ENCODE measurements at regions not wholly inside any gene's neighbourhood (a gene's known extent, or its start where the extent isn't known, plus 50 kb on each side); places are given as distances from the start of the nearest gene placed in this dataset.
A peak's percentile ranks its signal among the peaks of the same experiment; 100 is the strongest.
"Not testable (repeated sequence)": the region's sequence is repeated elsewhere in the genome, so short reads cannot be mapped to it uniquely, and the experiment has no call there.

- no peak for DNase-seq (ENCODE audit: low read depth, low spot score)
- Histone ChIP-seq H3K4me3 (ENCODE audit: low read depth, low read length) (no peak overlapping the region), H3K9me3 (ENCODE audit: control insufficient read depth, insufficient read depth, low read length) (no peaks in the 10 kb centered on the region), H3K27me3 (ENCODE audit: control insufficient read depth, insufficient read depth, low read length) (no peaks in the 10 kb centered on the region), H3K27ac (ENCODE audit: low read depth, low read length) (no peak overlapping the region)
- POLR2A ChIA-PET: no interaction called here
- TF ChIP-seq CTCF (IDR thresholded peaks at IDR 0.05; ENCODE audit: low read depth, low read length): no peak
- CTCF ChIA-PET: interaction anchor here (1.6 kb wide), 1 partner anchor 11 kb away, joined by 4 read pairs; no protein-coding TSS in a partner anchor
These were observed 221.0 kb upstream of the ANKRD50 start for GRCh38 chr4:124933521-124933920.

DNA sequence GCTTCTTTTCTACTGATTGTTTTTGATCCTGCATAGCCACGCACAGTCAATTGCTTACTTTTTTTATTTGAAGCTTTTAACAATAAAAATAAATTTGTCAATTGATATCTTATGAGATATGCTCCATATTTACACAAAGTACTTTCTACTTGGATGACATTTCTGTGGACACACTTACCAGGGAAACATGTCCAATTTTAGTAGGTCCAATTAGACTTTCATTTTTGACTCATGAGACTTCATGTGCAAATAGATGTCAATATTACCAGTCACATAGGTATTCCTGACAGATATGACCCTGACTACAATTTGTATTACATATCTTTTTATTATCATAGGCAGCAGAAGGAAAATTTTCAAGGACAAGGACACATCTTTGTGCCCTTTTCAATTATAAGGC, 219.9 kb upstream of the ANKRD50 start:
- Histone ChIP-seq H3K4me3 (ENCODE audit: low read depth, low read length) (no peak overlapping the region), H3K9me3 (ENCODE audit: control insufficient read depth, insufficient read depth, low read length) (no peaks in the 10 kb centered on the region), H3K27ac (ENCODE audit: low read depth, low read length) (no peak overlapping the region), H3K27me3 (ENCODE audit: control insufficient read depth, insufficient read depth, low read length) (no peaks in the 10 kb centered on the region)
- no peak for TF ChIP-seq CTCF (IDR thresholded peaks at IDR 0.05; ENCODE audit: low read depth, low read length)
- ChIA-PET POLR2A (no interaction called here), CTCF (no interaction called here)
- DNase-seq (ENCODE audit: low read depth, low spot score): no peak

DNA sequence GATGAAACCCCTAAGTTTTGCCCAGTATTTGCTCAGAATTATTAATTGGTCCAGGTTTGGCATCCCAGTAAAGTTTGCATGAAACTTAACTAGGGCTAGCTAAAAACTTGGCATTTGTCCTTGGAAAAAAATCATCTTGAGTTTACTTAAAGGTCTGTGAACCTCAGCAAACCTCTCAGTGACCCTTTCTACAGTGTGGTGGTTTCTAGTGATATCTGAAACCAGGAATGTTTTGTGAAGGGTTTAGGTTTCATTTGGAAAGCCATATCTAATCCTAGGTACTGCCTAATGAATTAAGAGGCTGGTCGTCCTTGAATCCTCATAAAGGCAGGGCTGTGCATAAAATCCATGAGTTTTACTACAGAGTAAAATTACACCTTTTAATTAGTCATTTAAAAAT, 218.5 kb upstream of the ANKRD50 start:
- ChIA-PET POLR2A (no interaction called here), CTCF (no interaction called here)
- TF ChIP-seq CTCF (IDR thresholded peaks at IDR 0.05; ENCODE audit: low read depth, low read length): no peak

DNA sequence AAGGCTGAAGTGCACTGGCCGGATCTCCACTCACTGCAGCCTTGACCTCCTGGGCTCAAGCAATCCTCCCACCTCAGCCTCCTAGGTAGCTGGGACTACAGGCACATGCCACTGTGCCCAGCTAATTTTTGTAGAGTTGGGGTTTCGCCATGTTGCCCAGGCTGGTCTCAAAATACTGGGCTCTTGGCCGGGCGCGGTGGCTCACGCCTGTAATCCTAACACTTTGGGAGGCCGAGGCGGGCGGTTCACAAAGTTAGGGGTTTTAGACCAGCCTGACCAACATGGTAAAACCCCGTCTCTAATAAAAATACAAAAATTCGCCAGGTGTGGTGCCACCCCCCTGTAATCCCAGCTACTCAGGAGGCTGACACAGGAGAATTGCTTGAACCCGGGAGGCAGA, 210.2 kb upstream of the ANKRD50 start:
- DNase-seq (ENCODE audit: low read depth, low spot score); CTCF ChIA-PET; H3K27ac ChIP-seq (ENCODE audit: low read depth, low read length); H3K27me3 ChIP-seq (ENCODE audit: control insufficient read depth, insufficient read depth, low read length); H3K4me3 ChIP-seq (ENCODE audit: low read depth, low read length); H3K9me3 ChIP-seq (ENCODE audit: control insufficient read depth, insufficient read depth, low read length): not testable (repeated sequence)
- POLR2A ChIA-PET: interaction anchor here (0.7 kb wide), 1 partner anchor 144 kb away, joined by 5 read pairs; no protein-coding TSS in a partner anchor

More for the DNA sequence above, 218.5 kb upstream of the ANKRD50 start:
- no peaks in the 10 kb centered on the region for H3K27me3 ChIP-seq (ENCODE audit: control insufficient read depth, insufficient read depth, low read length)
- peak; percentile 42 for DNase-seq (ENCODE audit: low read depth, low spot score)
- no peak overlapping the region for H3K27ac ChIP-seq (ENCODE audit: low read depth, low read length)
- H3K9me3 ChIP-seq (ENCODE audit: control insufficient read depth, insufficient read depth, low read length): no peaks in the 10 kb centered on the region
- H3K4me3 ChIP-seq (ENCODE audit: low read depth, low read length): no peak overlapping the region

DNA sequence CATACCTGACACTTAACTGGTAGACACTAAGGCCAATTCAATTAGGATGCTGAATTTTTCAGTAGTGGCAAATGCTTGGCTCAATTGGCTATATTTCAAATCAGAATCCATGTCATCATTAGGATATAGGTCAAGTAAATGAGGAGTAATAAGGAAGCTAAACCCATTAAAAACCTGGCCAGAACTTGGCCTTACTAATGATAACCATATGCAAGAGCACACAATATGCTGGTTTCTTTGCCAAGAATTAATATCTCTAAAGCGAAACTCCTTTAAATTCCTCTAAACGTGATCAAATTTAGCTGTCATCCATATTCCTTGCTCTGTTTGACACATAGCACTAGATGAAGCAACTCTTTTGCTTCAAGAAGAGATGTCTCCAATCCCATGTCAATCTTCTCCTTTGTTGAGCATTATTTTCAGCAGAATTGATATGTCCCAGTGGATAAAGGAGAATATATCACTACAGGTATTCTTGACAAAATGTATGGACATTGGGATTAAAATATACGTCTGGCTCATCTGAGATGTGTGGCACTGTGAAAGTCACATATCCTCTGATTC, 206.1 kb upstream of the ANKRD50 start:
- no peak for DNase-seq (ENCODE audit: low read depth, low spot score)
- ChIA-PET CTCF (no interaction called here), POLR2A (no interaction called here)
- no peak for TF ChIP-seq CTCF (IDR thresholded peaks at IDR 0.05; ENCODE audit: low read depth, low read length)
- no peak overlapping the region for H3K4me3 ChIP-seq (ENCODE audit: low read depth, low read length)
- H3K27me3 ChIP-seq (ENCODE audit: control insufficient read depth, insufficient read depth, low read length): no peaks in the 10 kb centered on the region
- no peak overlapping the region for H3K27ac ChIP-seq (ENCODE audit: low read depth, low read length)
- no peaks in the 10 kb centered on the region for H3K9me3 ChIP-seq (ENCODE audit: control insufficient read depth, insufficient read depth, low read length)

DNA sequence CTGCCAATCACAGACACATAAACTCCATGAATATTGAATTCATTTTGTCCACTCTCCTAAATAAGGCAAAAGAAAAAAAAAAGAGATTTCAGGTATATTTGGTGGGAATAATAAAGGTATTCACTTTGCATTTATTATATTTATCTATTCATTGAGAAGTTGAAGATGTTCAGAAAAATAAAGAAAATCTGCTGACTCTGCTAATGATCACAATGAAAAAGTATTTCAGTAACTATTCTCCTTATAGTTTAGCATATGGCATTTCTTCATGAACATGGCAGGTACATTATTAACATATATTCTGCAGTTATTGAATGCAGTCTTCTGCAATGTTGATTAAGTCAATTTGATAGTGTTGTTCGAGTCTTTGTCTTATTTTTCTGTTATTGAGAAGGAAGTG, 202.5 kb upstream of the ANKRD50 start:
- ChIA-PET POLR2A (no interaction called here), CTCF (no interaction called here)
- no peak for TF ChIP-seq CTCF (IDR thresholded peaks at IDR 0.05; ENCODE audit: low read depth, low read length)
- no peak overlapping the region for H3K27ac ChIP-seq (ENCODE audit: low read depth, low read length)
- no peak overlapping the region for H3K4me3 ChIP-seq (ENCODE audit: low read depth, low read length)
- no peaks in the 10 kb centered on the region for H3K27me3 ChIP-seq (ENCODE audit: control insufficient read depth, insufficient read depth, low read length)
- no peak for DNase-seq (ENCODE audit: low read depth, low spot score)
- peaks cover 8% of the 10 kb centered on the region for H3K9me3 ChIP-seq (ENCODE audit: control insufficient read depth, insufficient read depth, low read length)
